IMR-90 (cell line): ENCODE measurements at regions not wholly inside any gene's neighbourhood (a gene's known extent, or its start where the extent isn't known, plus 50 kb on each side); places are given as distances from the start of the nearest gene placed in this dataset.

Experiments
- ATAC-seq: fragments of 200-7000 bp; cut with Tn5 transposase; 2 replicates; pipeline ENCODE4 v1.9.1; 2020; ENCODE audit warnings: low read depth, mild to moderate bottlenecking, moderate library complexity
- BruUV-seq: library from RNA; stranded (reverse); fragments of 400-500 nt; replicated peaks from 2 replicates; lab custom pipeline; 2021; lab: Mats Ljungman, UMichigan
- CTCF ChIA-PET: fragments of 300-600 bp; formaldehyde crosslinking; extraction: SDS; loops from one replicate; lab custom pipeline; 2021; ENCODE audit warnings: antibody characterized with exemption; lab: Yijun Ruan, JAX
- POLR2A ChIA-PET: fragments of 300-600 bp; sonication (Branson Sonifier 250); formaldehyde crosslinking; loops from one replicate; lab custom pipeline; 2022; ENCODE audit warnings: antibody characterized with exemption; ENCODE audit not compliant: unreplicated experiment; lab: Charles Lee
- DNase-seq: peaks from one replicate; pipeline ENCODE4 v3.0.0; 2013
- H2AFZ ChIP-seq: replicated peaks from 2 replicates; pipeline ENCODE3; 2013; ENCODE audit warnings: low read length, mild to moderate bottlenecking; ENCODE audit not compliant: poor library complexity
- H2AK5ac ChIP-seq: 2 replicates; pipeline ENCODE4 v1.6.1; 2013; ENCODE audit warnings: low read depth, low read length, inconsistent platforms
- H2AK9ac ChIP-seq: replicated peaks from 2 replicates; pipeline ENCODE3; 2013; ENCODE audit warnings: mild to moderate bottlenecking, low read depth, low read length, moderate library complexity; ENCODE audit not compliant: poor library complexity
- H2BK120ac ChIP-seq: 2 replicates; pipeline ENCODE4 v1.6.1; 2013; ENCODE audit warnings: low read depth, low read length, inconsistent platforms
- H2BK15ac ChIP-seq: 3 replicates; pipeline ENCODE4 v1.6.1; 2013; ENCODE audit warnings: low read depth, low read length, inconsistent platforms
- H2BK20ac ChIP-seq: 2 replicates; pipeline ENCODE4 v1.6.1; 2013; ENCODE audit warnings: low read depth, mild to moderate bottlenecking, inconsistent platforms, low read length, moderate library complexity
- H2BK5ac ChIP-seq: 2 replicates; pipeline ENCODE4 v1.6.1; 2013; ENCODE audit warnings: mild to moderate bottlenecking, low read depth, low read length, inconsistent platforms; ENCODE audit not compliant: poor library complexity, severe bottlenecking
- H3K14ac ChIP-seq: replicated peaks from 2 replicates; pipeline ENCODE4 v1.6.1; 2013; ENCODE audit warnings: low read depth, low read length, inconsistent platforms
- H3K18ac ChIP-seq: 2 replicates; pipeline ENCODE4 v1.6.1; 2013; ENCODE audit warnings: low read depth, low read length, control low read depth
- H3K23ac ChIP-seq: 2 replicates; pipeline ENCODE4 v1.6.1; 2013; ENCODE audit warnings: low read depth, low read length, inconsistent platforms
- H3K27ac ChIP-seq: 2 replicates; pipeline ENCODE4 v1.5.1; 2013; ENCODE audit warnings: mild to moderate bottlenecking, control low read depth, low read length; ENCODE audit not compliant: insufficient read depth
- H3K27me3 ChIP-seq: 2 replicates; pipeline ENCODE4 v1.6.1; 2013; ENCODE audit warnings: low read length; ENCODE audit not compliant: control insufficient read depth, insufficient read depth
- H3K36me3 ChIP-seq: 2 replicates; pipeline ENCODE4 v1.6.1; 2013; ENCODE audit warnings: low read length, mixed read lengths; ENCODE audit not compliant: control insufficient read depth, insufficient read depth
- H3K4ac ChIP-seq: 2 replicates; pipeline ENCODE4 v1.6.1; 2013; ENCODE audit warnings: low read depth, low read length, inconsistent platforms
- H3K4me1 ChIP-seq: 2 replicates; pipeline ENCODE4 v1.6.1; 2013; ENCODE audit warnings: low read length, mixed read lengths; ENCODE audit not compliant: control insufficient read depth, insufficient read depth
- H3K4me2 ChIP-seq: 2 replicates; pipeline ENCODE4 v1.6.1; 2013; ENCODE audit warnings: low read depth, mild to moderate bottlenecking, control low read depth, low read length, moderate library complexity
- H3K4me3 ChIP-seq: 2 replicates; pipeline ENCODE4 v1.5.1; 2013; ENCODE audit warnings: low read depth, mild to moderate bottlenecking, control low read depth, low read length, moderate library complexity; ENCODE audit not compliant: insufficient read depth
- H3K56ac ChIP-seq: 2 replicates; pipeline ENCODE4 v1.6.1; 2013; ENCODE audit warnings: low read length, inconsistent platforms; ENCODE audit not compliant: insufficient read depth; ENCODE audit errors: extremely low read depth
- H3K79me1 ChIP-seq, 2 experiments: 2 replicates each; pipeline ENCODE4 v1.6.1; 2013; ENCODE audit warnings: low read length in 2 of 2, inconsistent platforms in 1 of 2, low read depth in 1 of 2
- H3K9ac ChIP-seq: 2 replicates; pipeline ENCODE4 v1.6.1; 2013; ENCODE audit warnings: low read depth, low read length, control low read depth
- H3K9me1 ChIP-seq: 2 replicates; pipeline ENCODE4 v1.6.1; 2013; ENCODE audit warnings: low read length, inconsistent platforms; ENCODE audit not compliant: insufficient read depth
- H3K9me3 ChIP-seq: 2 replicates; pipeline ENCODE4 v1.6.1; 2013; ENCODE audit warnings: low read length; ENCODE audit not compliant: control insufficient read depth, insufficient read depth
- H4K20me1 ChIP-seq: 2 replicates; pipeline ENCODE4 v1.6.1; 2013; ENCODE audit warnings: low read length, inconsistent platforms; ENCODE audit not compliant: insufficient read depth
- H4K5ac ChIP-seq: 2 replicates; pipeline ENCODE4 v1.6.1; 2013; ENCODE audit warnings: mild to moderate bottlenecking, low read depth, low read length, control low read depth
- H4K8ac ChIP-seq, 2 experiments: 2 replicates each; pipeline ENCODE4 v1.6.1; 2013; ENCODE audit warnings: low read depth in 2 of 2, low read length in 2 of 2, control low read depth in 1 of 2, inconsistent platforms in 1 of 2
- H4K91ac ChIP-seq: 2 replicates; pipeline ENCODE4 v1.6.1; 2013; ENCODE audit warnings: low read depth, low read length, inconsistent platforms; ENCODE audit not compliant: insufficient read depth
- MXI1 ChIP-seq: IDR thresholded peaks from 2 replicates; pipeline ENCODE4 v1.6.1; 2012; ENCODE audit warnings: low read depth, mild to moderate bottlenecking, low read length, moderate library complexity, borderline replicate concordance
- RCOR1 ChIP-seq: IDR thresholded peaks from 2 replicates; pipeline ENCODE4 v1.6.1; 2012; ENCODE audit warnings: mild to moderate bottlenecking, low read length, improper control_type of control experiment; ENCODE audit not compliant: insufficient replicate concordance
- WGBS, 2 experiments: methylation state at CpG; one replicate each; pipeline versions ENCODE4 v1.1.5 to v1.1.7; 2013; ENCODE audit warnings: missing lambda C conversion rate in 2 of 2; ENCODE audit not compliant: insufficient read length in 1 of 2; ENCODE audit errors: extremely low coverage in 2 of 2; 5-methylcytosine and 5-hydroxymethylcytosine counted together
- dilution Hi-C: fragments of 300-500 bp; cut with HindIII; formaldehyde crosslinking; loops from one replicate; pipeline ENCODE4 v1.14.3; 2018; ENCODE audit warnings: low sequenced_read_pairs; ENCODE audit not compliant: unreplicated experiment
- in situ Hi-C: fragments of 300-500 bp; cut with MboI; formaldehyde crosslinking; loops from 3 replicates; pipeline ENCODE4 v1.14.3; 2019; ENCODE audit warnings: low sequenced_read_pairs, inconsistent platforms, mixed read lengths
- intact Hi-C: fragments of 100-400 bp; cut with micrococcal nuclease; formaldehyde crosslinking; loops from 2 replicates; pipeline ENCODE4 v1.10.0; 2022

DNA sequence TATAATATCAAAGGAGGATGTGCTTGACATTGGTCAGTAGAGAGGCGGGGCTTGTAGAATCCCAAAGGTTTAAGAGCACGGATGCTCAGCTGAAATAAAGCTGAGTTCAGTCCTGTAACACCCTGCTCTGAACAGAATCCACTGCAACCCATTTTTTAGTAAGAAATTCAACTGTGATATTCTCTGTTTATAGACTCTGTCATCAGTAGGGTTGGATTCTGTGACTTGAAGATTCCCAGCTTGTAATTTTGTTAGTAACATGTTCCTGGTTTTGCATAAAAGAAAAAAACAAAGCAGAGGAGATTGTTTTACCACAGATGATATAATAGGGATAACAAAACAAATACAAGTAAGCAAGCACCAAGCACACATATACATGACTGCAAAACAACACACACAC, 324.6 kb upstream of the NR2F2 start:
- no peak overlapping the region for H2BK15ac ChIP-seq
- H3K9me1 ChIP-seq: no peaks in the 10 kb centered on the region
- H4K8ac ChIP-seq: no peak overlapping the region
- no peaks in the 10 kb centered on the region for H3K79me1 ChIP-seq
- H3K4me3 ChIP-seq: no peak overlapping the region
- in situ Hi-C loops: no loop called here
- no peak overlapping the region for H2BK120ac ChIP-seq
- H3K4me1 ChIP-seq: no peaks in the 10 kb centered on the region
- intact Hi-C loops: no loop called here
- no peaks in the 10 kb centered on the region for H3K36me3 ChIP-seq
- H3K9me3 ChIP-seq: no peaks in the 10 kb centered on the region
- CTCF ChIA-PET: interaction anchor here (0.7 kb wide), 1 partner anchor 86 kb away, joined by 3 read pairs; no protein-coding TSS in a partner anchor
- H4K91ac ChIP-seq: no peak overlapping the region
- no peak overlapping the region for H2AK5ac ChIP-seq
- H3K27ac ChIP-seq: no peak overlapping the region
- dilution Hi-C loops: no loop called here
- H3K14ac ChIP-seq: no peak overlapping the region
- no peak for TF ChIP-seq RCOR1
- TF ChIP-seq MXI1: no peak
- no peak overlapping the region for H3K56ac ChIP-seq
- no peak overlapping the region for H3K4me2 ChIP-seq
- DNase-seq (no peak), ATAC-seq (no peak)
- H3K27me3 ChIP-seq: peaks cover 8% of the 10 kb centered on the region
- H2BK5ac ChIP-seq: no peak overlapping the region
- POLR2A ChIA-PET: no interaction called here
- H3K23ac ChIP-seq: no peak overlapping the region
- H4K20me1 ChIP-seq: no peaks in the 10 kb centered on the region
- H4K5ac ChIP-seq: no peak overlapping the region
- no peak overlapping the region for H3K9ac ChIP-seq
- H3K4ac ChIP-seq: no peak overlapping the region
- BruUV-seq: no TSS peak
- no peak overlapping the region for H2AFZ ChIP-seq
- H3K18ac ChIP-seq: no peak overlapping the region
- no peak overlapping the region for H2BK20ac ChIP-seq
- WGBS, 2 experiments: no CpG with 5 or more reads among the region's 2 CpGs
- H2AK9ac ChIP-seq: no peak overlapping the region
